GM12892 (cell line): ENCODE measurements at regions not wholly inside any gene's neighbourhood (a gene's known extent, or its start where the extent isn't known, plus 50 kb on each side); places are given as distances from the start of the nearest gene placed in this dataset.

Source experiments
- POLR2A ChIP-seq: IDR thresholded peaks from 2 replicates; pipeline ENCODE4 v1.6.1; 2011; ENCODE audit warnings: low read depth, low read length, control low read depth
- POLR2AphosphoS5 ChIP-seq: IDR thresholded peaks from 2 replicates; pipeline ENCODE4 v1.6.1; 2011; ENCODE audit warnings: low read depth, low read length, control low read depth

DNA sequence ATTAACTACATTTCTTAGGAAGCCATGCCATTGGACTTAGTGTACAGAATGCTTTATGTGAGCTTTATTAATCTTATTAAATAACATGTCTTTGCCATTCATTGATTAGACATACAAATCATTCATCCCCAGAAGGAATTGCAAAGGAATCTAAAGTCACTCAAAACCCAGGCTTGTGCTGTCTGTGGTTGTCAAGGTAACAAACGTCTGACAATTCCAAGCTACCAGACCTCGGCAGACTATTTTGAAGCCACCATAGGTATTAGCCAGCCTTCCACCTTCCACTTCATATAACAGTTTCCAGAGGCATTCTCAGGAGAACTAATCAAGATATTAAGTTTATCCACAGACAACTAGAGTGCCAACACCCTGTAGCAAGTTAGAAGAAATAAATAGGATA, 135.2 kb upstream of the TUSC1 start:
- no peak for TF ChIP-seq POLR2A
- TF ChIP-seq POLR2AphosphoS5 = no peak
